ENCODE measurements at regions not wholly inside any gene's neighbourhood (a gene's known extent, or its start where the extent isn't known, plus 50 kb on each side); places are given as distances from the start of the nearest gene placed in this dataset.

DNA sequence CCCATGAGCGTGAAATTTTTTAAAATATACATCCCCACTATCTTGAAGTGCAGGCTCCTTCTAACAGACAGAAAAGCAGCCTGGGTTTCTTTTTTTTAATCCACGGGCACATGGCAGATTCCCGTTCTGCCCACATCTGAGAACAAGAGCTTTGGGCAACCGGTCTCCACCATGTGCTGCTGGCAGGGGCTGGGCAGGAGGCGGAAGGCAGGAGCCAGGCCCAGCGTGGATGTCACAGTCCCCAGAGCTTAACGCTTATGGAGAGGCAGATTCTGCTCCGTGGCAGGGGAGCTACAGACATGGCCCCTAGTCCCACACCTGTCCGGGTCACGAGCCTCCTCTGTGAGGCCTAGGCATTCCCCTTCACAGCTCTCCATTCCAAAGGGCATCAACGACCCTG lies 503.0 kb upstream of the MYT1L start:
- TF ChIP-seq, protein P1, sequence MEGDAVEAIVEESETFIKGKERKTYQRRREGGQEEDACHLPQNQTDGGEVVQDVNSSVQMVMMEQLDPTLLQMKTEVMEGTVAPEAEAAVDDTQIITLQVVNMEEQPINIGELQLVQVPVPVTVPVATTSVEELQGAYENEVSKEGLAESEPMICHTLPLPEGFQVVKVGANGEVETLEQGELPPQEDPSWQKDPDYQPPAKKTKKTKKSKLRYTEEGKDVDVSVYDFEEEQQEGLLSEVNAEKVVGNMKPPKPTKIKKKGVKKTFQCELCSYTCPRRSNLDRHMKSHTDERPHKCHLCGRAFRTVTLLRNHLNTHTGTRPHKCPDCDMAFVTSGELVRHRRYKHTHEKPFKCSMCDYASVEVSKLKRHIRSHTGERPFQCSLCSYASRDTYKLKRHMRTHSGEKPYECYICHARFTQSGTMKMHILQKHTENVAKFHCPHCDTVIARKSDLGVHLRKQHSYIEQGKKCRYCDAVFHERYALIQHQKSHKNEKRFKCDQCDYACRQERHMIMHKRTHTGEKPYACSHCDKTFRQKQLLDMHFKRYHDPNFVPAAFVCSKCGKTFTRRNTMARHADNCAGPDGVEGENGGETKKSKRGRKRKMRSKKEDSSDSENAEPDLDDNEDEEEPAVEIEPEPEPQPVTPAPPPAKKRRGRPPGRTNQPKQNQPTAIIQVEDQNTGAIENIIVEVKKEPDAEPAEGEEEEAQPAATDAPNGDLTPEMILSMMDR (conservative IDR thresholded peaks at IDR 0.05; ENCODE audit: low read depth, low read length) = no peak
- TF ChIP-seq POLR2A (IDR thresholded peaks at IDR 0.05; ENCODE audit: low read depth, low read length) = no peak
- TF ChIP-seq BHLHE40 (IDR thresholded peaks at IDR 0.05; ENCODE audit: low read depth, low read length) = no peak
- no peak for TF ChIP-seq CEBPB (IDR thresholded peaks at IDR 0.05; ENCODE audit: low read depth, low read length)
- no peak for TF ChIP-seq SMC3 (IDR thresholded peaks at IDR 0.05; ENCODE audit: low read depth, low read length)
- TF ChIP-seq, protein P2, sequence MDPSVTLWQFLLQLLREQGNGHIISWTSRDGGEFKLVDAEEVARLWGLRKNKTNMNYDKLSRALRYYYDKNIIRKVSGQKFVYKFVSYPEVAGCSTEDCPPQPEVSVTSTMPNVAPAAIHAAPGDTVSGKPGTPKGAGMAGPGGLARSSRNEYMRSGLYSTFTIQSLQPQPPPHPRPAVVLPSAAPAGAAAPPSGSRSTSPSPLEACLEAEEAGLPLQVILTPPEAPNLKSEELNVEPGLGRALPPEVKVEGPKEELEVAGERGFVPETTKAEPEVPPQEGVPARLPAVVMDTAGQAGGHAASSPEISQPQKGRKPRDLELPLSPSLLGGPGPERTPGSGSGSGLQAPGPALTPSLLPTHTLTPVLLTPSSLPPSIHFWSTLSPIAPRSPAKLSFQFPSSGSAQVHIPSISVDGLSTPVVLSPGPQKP (IDR thresholded peaks at IDR 0.05; ENCODE audit: borderline replicate concordance, low read depth, low read length) = no peak
- TF ChIP-seq RAD21 (IDR thresholded peaks at IDR 0.05; ENCODE audit: low read length) = no peak
- no peak for TF ChIP-seq RCOR1 (IDR thresholded peaks at IDR 0.05; ENCODE audit: insufficient replicate concordance, low read length)
